ENCODE measurements at regions not wholly inside any gene's neighbourhood (a gene's known extent, or its start where the extent isn't known, plus 50 kb on each side); places are given as distances from the start of the nearest gene placed in this dataset.

DNA sequence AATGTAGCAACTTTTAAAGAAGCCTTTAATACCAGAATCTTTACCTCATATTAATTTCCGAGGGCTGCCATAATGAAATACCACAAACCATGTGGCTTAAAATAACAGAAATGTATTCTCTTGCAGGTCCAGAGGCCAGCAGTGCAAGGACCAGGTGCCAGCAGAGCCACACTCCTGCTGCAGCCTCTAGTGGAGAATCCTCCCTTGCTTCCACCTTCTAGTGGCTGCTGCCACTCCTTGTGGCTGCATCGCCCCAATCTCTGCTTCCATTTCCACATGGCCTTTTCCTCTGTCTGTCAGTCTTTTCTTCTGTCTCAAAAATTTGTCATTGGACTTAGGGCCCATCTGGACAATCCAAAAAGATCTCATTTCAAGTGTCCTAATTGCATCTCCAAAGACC is 401.5 kb downstream of the EFNA5 start:
- TF ChIP-seq RAD21 (IDR thresholded peaks at IDR 0.05; ENCODE audit: low read length) (no peak), POLR2AphosphoS5 (IDR thresholded peaks at IDR 0.05; ENCODE audit: low read depth, low read length) (no peak), GABPA (IDR thresholded peaks at IDR 0.05; ENCODE audit: low read depth) (no peak), SMC3 (IDR thresholded peaks at IDR 0.05; ENCODE audit: low read depth, low read length) (no peak), RCOR1 (IDR thresholded peaks at IDR 0.05; ENCODE audit: low read length) (no peak), REST (IDR thresholded peaks at IDR 0.05; ENCODE audit: low read depth, low read length) (no peak), MAX (IDR thresholded peaks at IDR 0.05; ENCODE audit: low read depth) (no peak), YY1 (IDR thresholded peaks at IDR 0.05; ENCODE audit: low read depth) (no peak), RFX5 (IDR thresholded peaks at IDR 0.05; ENCODE audit: low read length) (no peak), USF2 (IDR thresholded peaks at IDR 0.05; ENCODE audit: borderline replicate concordance, low read depth, low read length) (no peak), FOXM1 (IDR thresholded peaks at IDR 0.05; ENCODE audit: low read depth) (no peak), EP300 (IDR thresholded peaks at IDR 0.05; ENCODE audit: borderline replicate concordance in 1 of 2, low read depth in 1 of 2, low read length in 1 of 2) (no peak)
- TF ChIP-seq, protein P1, sequence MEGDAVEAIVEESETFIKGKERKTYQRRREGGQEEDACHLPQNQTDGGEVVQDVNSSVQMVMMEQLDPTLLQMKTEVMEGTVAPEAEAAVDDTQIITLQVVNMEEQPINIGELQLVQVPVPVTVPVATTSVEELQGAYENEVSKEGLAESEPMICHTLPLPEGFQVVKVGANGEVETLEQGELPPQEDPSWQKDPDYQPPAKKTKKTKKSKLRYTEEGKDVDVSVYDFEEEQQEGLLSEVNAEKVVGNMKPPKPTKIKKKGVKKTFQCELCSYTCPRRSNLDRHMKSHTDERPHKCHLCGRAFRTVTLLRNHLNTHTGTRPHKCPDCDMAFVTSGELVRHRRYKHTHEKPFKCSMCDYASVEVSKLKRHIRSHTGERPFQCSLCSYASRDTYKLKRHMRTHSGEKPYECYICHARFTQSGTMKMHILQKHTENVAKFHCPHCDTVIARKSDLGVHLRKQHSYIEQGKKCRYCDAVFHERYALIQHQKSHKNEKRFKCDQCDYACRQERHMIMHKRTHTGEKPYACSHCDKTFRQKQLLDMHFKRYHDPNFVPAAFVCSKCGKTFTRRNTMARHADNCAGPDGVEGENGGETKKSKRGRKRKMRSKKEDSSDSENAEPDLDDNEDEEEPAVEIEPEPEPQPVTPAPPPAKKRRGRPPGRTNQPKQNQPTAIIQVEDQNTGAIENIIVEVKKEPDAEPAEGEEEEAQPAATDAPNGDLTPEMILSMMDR (IDR thresholded peaks at IDR 0.05) = no peak
